Mesenchymal stem cell (in vitro differentiated cells and primary cell): ENCODE measurements at regions not wholly inside any gene's neighbourhood (a gene's known extent, or its start where the extent isn't known, plus 50 kb on each side); places are given as distances from the start of the nearest gene placed in this dataset.

Source experiments
- DNase-seq: peaks from one replicate; pipeline ENCODE4 v3.0.0-alpha.2; 2013
- H2AFZ ChIP-seq: one replicate; pipeline ENCODE4 v1.6.1; 2013; ENCODE audit warnings: low read depth, mild to moderate bottlenecking, control low read depth, inconsistent platforms, low read length, moderate library complexity
- H2AK5ac ChIP-seq: 2 replicates; pipeline ENCODE4 v1.6.1; 2013; ENCODE audit warnings: low read length, moderate library complexity, mild to moderate bottlenecking, inconsistent platforms; ENCODE audit not compliant: severe bottlenecking
- H2BK120ac ChIP-seq: one replicate; pipeline ENCODE4 v1.6.1; 2013; ENCODE audit warnings: low read depth, mild to moderate bottlenecking, inconsistent platforms, low read length, moderate library complexity
- H2BK12ac ChIP-seq, 2 experiments: one replicate each; pipeline ENCODE4 v1.6.1; 2013; ENCODE audit warnings: inconsistent platforms in 2 of 2, low read length in 2 of 2, mild to moderate bottlenecking in 2 of 2, moderate library complexity in 2 of 2, control low read depth in 1 of 2
- H2BK15ac ChIP-seq: one replicate; pipeline ENCODE4 v1.6.1; 2013; ENCODE audit warnings: mild to moderate bottlenecking, low read depth, inconsistent platforms; ENCODE audit not compliant: poor library complexity, severe bottlenecking
- H2BK5ac ChIP-seq: 2 replicates; pipeline ENCODE4 v1.6.1; 2013; ENCODE audit warnings: low read depth, mild to moderate bottlenecking, low read length, control low read depth, inconsistent platforms; ENCODE audit not compliant: poor library complexity, severe bottlenecking
- H3K14ac ChIP-seq, 2 experiments: one replicate each; pipeline ENCODE4 v1.6.1; 2013; ENCODE audit warnings: inconsistent platforms in 2 of 2, low read length in 2 of 2, control low read depth in 1 of 2, mild to moderate bottlenecking in 1 of 2, moderate library complexity in 1 of 2
- H3K18ac ChIP-seq, 2 experiments: one replicate each; pipeline ENCODE4 v1.6.1; 2013; ENCODE audit warnings: inconsistent platforms in 2 of 2, low read length in 2 of 2, control low read depth in 1 of 2, low read depth in 1 of 2, mild to moderate bottlenecking in 1 of 2
- H3K23ac ChIP-seq, 2 experiments: one replicate each; pipeline ENCODE4 v1.6.1; 2013; ENCODE audit warnings: inconsistent platforms in 2 of 2, low read length in 2 of 2, mild to moderate bottlenecking in 2 of 2, moderate library complexity in 2 of 2, control low read depth in 1 of 2
- H3K27ac ChIP-seq: 2 replicates; pipeline ENCODE4 v1.5.1; 2013; ENCODE audit warnings: mild to moderate bottlenecking, moderate library complexity, low read length, control low read depth, inconsistent platforms; ENCODE audit not compliant: poor library complexity, severe bottlenecking
- H3K27me3 ChIP-seq, 2 experiments: 2 replicates each; pipeline versions ENCODE4 v1.6.1 to v1.7.0; 2013; ENCODE audit warnings: low read length in 2 of 2, mild to moderate bottlenecking in 2 of 2, moderate library complexity in 2 of 2, control low read depth in 1 of 2, inconsistent platforms in 1 of 2; ENCODE audit not compliant: control insufficient read depth in 1 of 2, insufficient read depth in 1 of 2
- H3K36me3 ChIP-seq, 2 experiments: 2 replicates each; pipeline versions ENCODE4 v1.6.1 to v1.7.0; 2013; ENCODE audit warnings: low read length in 2 of 2, control low read depth in 1 of 2, inconsistent platforms in 1 of 2, low read depth in 1 of 2, mild to moderate bottlenecking in 1 of 2; ENCODE audit not compliant: insufficient read depth in 2 of 2, control insufficient read depth in 1 of 2
- H3K4ac ChIP-seq, 2 experiments: one replicate each; pipeline ENCODE4 v1.6.1; 2013; ENCODE audit warnings: inconsistent platforms in 2 of 2, low read length in 2 of 2, mild to moderate bottlenecking in 2 of 2, moderate library complexity in 2 of 2, control low read depth in 1 of 2, low read depth in 1 of 2
- H3K4me1 ChIP-seq: 2 replicates; pipeline ENCODE4 v1.6.1; 2013; ENCODE audit warnings: low read depth, low read length, control low read depth; ENCODE audit not compliant: control insufficient read depth, insufficient read depth
- H3K4me2 ChIP-seq: 2 replicates; pipeline ENCODE4 v1.6.1; 2013; ENCODE audit warnings: low read length, mild to moderate bottlenecking, inconsistent platforms; ENCODE audit not compliant: poor library complexity, severe bottlenecking
- H3K4me3 ChIP-seq, 2 experiments: 2 replicates each; pipeline versions ENCODE4 v1.5.1 to v1.7.0; 2013; ENCODE audit warnings: low read length in 2 of 2, mild to moderate bottlenecking in 2 of 2, control low read depth in 1 of 2, low read depth in 1 of 2; ENCODE audit not compliant: insufficient read depth in 1 of 2
- H3K79me1 ChIP-seq: replicated peaks from 2 replicates; pipeline ENCODE4 v1.6.1; 2013; ENCODE audit warnings: mild to moderate bottlenecking, control low read depth, low read length, inconsistent platforms; ENCODE audit not compliant: poor library complexity, severe bottlenecking
- H3K9ac ChIP-seq: 2 replicates; pipeline ENCODE4 v1.7.0; 2013; ENCODE audit warnings: mild to moderate bottlenecking, low read length, moderate library complexity
- H3K9me3 ChIP-seq: 2 replicates; pipeline ENCODE4 v1.7.0; 2013; ENCODE audit warnings: mild to moderate bottlenecking, low read length; ENCODE audit not compliant: control insufficient read depth
- H4K8ac ChIP-seq: one replicate; pipeline ENCODE4 v1.6.1; 2013; ENCODE audit warnings: inconsistent platforms, mild to moderate bottlenecking, low read length, moderate library complexity
- H4K91ac ChIP-seq: one replicate; pipeline ENCODE4 v1.6.1; 2013; ENCODE audit warnings: mild to moderate bottlenecking, low read length, inconsistent platforms
- WGBS: methylation state at CpG from one replicate; pipeline ENCODE4 v1.1.7; 2013; ENCODE audit warnings: mixed read lengths; 5-methylcytosine and 5-hydroxymethylcytosine counted together

- H3K79me1 ChIP-seq: no peaks in the 10 kb centered on the region
- H3K14ac ChIP-seq: no peak overlapping the region
- H3K23ac ChIP-seq: no peak overlapping the region
- WGBS: 18% methylated on average over 4 of the region's 5 CpGs
- no peak overlapping the region for H2BK12ac ChIP-seq
- DNase-seq: peak; percentile 43
- H3K27ac ChIP-seq: no peak overlapping the region
- no peak overlapping the region for H2BK5ac ChIP-seq
- no peak overlapping the region for H2BK120ac ChIP-seq
- H3K4me3 ChIP-seq: no peak overlapping the region
- no peak overlapping the region for H3K18ac ChIP-seq
- H4K8ac ChIP-seq: no peak overlapping the region
- H3K4me1 ChIP-seq: no peaks in the 10 kb centered on the region
- no peaks in the 10 kb centered on the region for H3K36me3 ChIP-seq
- H3K4ac ChIP-seq: no peak overlapping the region
- H3K4me2 ChIP-seq: no peak overlapping the region
- H3K27me3 ChIP-seq: peaks cover 3 to 8% of the 10 kb centered on the region in 2 experiments
- no peak overlapping the region for H2AFZ ChIP-seq
- H2AK5ac ChIP-seq: no peak overlapping the region
- H4K91ac ChIP-seq: no peak overlapping the region
- H2BK15ac ChIP-seq: no peak overlapping the region
- no peaks in the 10 kb centered on the region for H3K9me3 ChIP-seq
- no peak overlapping the region for H3K9ac ChIP-seq
These were observed 76.9 kb upstream of the GCFC2 start for GRCh38 chr2:75787532-75788132.

- no peak overlapping the region for H3K18ac ChIP-seq
- H3K9me3 ChIP-seq: no peaks in the 10 kb centered on the region
- H3K79me1 ChIP-seq: no peaks in the 10 kb centered on the region
- H4K8ac ChIP-seq: no peak overlapping the region
- H3K14ac ChIP-seq: no peak overlapping the region
- no peak overlapping the region for H3K23ac ChIP-seq
- no peak for DNase-seq
- no peak overlapping the region for H2BK12ac ChIP-seq
- H3K4me1 ChIP-seq: no peaks in the 10 kb centered on the region
- H3K4me3 ChIP-seq: no peak overlapping the region
- H3K27ac ChIP-seq: no peak overlapping the region
- no peak overlapping the region for H3K4ac ChIP-seq
- no peak overlapping the region for H2BK120ac ChIP-seq
- no peak overlapping the region for H4K91ac ChIP-seq
- no peak overlapping the region for H3K9ac ChIP-seq
- H2AK5ac ChIP-seq: no peak overlapping the region
- H3K4me2 ChIP-seq: no peak overlapping the region
- no peak overlapping the region for H2AFZ ChIP-seq
- H3K27me3 ChIP-seq: peaks cover 0 to 5% of the 10 kb centered on the region in 2 experiments
- no peak overlapping the region for H2BK15ac ChIP-seq
- WGBS: 57% methylated on average over 2 of the region's 3 CpGs
- no peak overlapping the region for H2BK5ac ChIP-seq
- H3K36me3 ChIP-seq: no peaks in the 10 kb centered on the region
These were observed 64.7 kb upstream of the GCFC2 start for GRCh38 chr2:75775311-75775823.

- no peak overlapping the region for H2BK15ac ChIP-seq
- H2BK12ac ChIP-seq: no peak overlapping the region
- H3K4me1 ChIP-seq: no peaks in the 10 kb centered on the region
- H4K91ac ChIP-seq: no peak overlapping the region
- no peak overlapping the region for H4K8ac ChIP-seq
- H3K4me3 ChIP-seq: no peak overlapping the region
- H3K14ac ChIP-seq: no peak overlapping the region
- no peak overlapping the region for H3K4ac ChIP-seq
- no peaks in the 10 kb centered on the region for H3K79me1 ChIP-seq
- H2BK5ac ChIP-seq: no peak overlapping the region
- no peak overlapping the region for H3K18ac ChIP-seq
- no peak overlapping the region for H3K9ac ChIP-seq
- H2AFZ ChIP-seq: no peak overlapping the region
- DNase-seq: no peak
- no peak overlapping the region for H3K4me2 ChIP-seq
- no peak overlapping the region for H2BK120ac ChIP-seq
- H3K27me3 ChIP-seq: peaks cover 0 to 9% of the 10 kb centered on the region in 2 experiments
- H2AK5ac ChIP-seq: no peak overlapping the region
- no peaks in the 10 kb centered on the region for H3K9me3 ChIP-seq
- 37% methylated on average over 5 of the region's 5 CpGs for WGBS
- no peak overlapping the region for H3K27ac ChIP-seq
- H3K36me3 ChIP-seq: no peaks in the 10 kb centered on the region
- H3K23ac ChIP-seq: no peak overlapping the region
These were observed 62.4 kb upstream of the GCFC2 start for GRCh38 chr2:75772908-75773630.

GRCh38 chr2:75765798-75766197, 55.1 kb upstream of the GCFC2 start:
- H3K14ac ChIP-seq: no peak overlapping the region
- no peak overlapping the region for H2BK12ac ChIP-seq
- no peak overlapping the region for H4K91ac ChIP-seq
- H3K36me3 ChIP-seq: no peaks in the 10 kb centered on the region
- DNase-seq: no peak
- no peak overlapping the region for H3K23ac ChIP-seq
- H4K8ac ChIP-seq: no peak overlapping the region
- no peaks in the 10 kb centered on the region for H3K79me1 ChIP-seq
- H2BK5ac ChIP-seq: no peak overlapping the region
- no peak overlapping the region for H3K18ac ChIP-seq
- H3K4me1 ChIP-seq: no peaks in the 10 kb centered on the region
- H2BK120ac ChIP-seq: no peak overlapping the region
- no peak overlapping the region for H2BK15ac ChIP-seq
- no peak overlapping the region for H3K4me3 ChIP-seq
- no peak overlapping the region for H3K27ac ChIP-seq
- no peak overlapping the region for H3K9ac ChIP-seq
- no peak overlapping the region for H3K4me2 ChIP-seq
- no peak overlapping the region for H2AFZ ChIP-seq
- H2AK5ac ChIP-seq: no peak overlapping the region
- no peaks in the 10 kb centered on the region for H3K9me3 ChIP-seq
- peaks cover 4 to 11% of the 10 kb centered on the region in 2 experiments for H3K27me3 ChIP-seq
- 86% methylated on average over 1 of the region's 1 CpG for WGBS
- H3K4ac ChIP-seq: no peak overlapping the region
